NCI-H2196 (cell line): ENCODE measurements at regions not wholly inside any gene's neighbourhood (a gene's known extent, or its start where the extent isn't known, plus 50 kb on each side); places are given as distances from the start of the nearest gene placed in this dataset.
A peak's percentile ranks its signal among the peaks of the same experiment; 100 is the strongest.
"Not testable (repeated sequence)": the region's sequence is repeated elsewhere in the genome, so short reads cannot be mapped to it uniquely, and the experiment has no call there.

Experiments used
- DNase-seq: peaks from one replicate; lab custom pipeline; 2025; ENCODE audit not compliant: unreplicated experiment; lab: John Stamatoyannopoulos, UW

GRCh38 chr7:96562458-96562857 lies 147.2 kb downstream of the SEM1 start:
- DNase-seq = no peak

- DNase-seq = no peak
These were observed 147.8 kb downstream of the SEM1 start for GRCh38 chr7:96561892-96562291.

- no peak for DNase-seq
These were observed 151.1 kb downstream of the SEM1 start for GRCh38 chr7:96558530-96558929.

GRCh38 chr7:96558093-96558492 lies 151.6 kb downstream of the SEM1 start:
- no peak for DNase-seq

GRCh38 chr7:96557598-96557997 lies 152.0 kb downstream of the SEM1 start:
- not testable (repeated sequence) for DNase-seq

GRCh38 chr7:96548664-96549063 lies 161.0 kb downstream of the SEM1 start:
- DNase-seq = peak; percentile 68

- DNase-seq = peak; percentile 62
These were observed 162.3 kb downstream of the SEM1 start for GRCh38 chr7:96547371-96547811.

GRCh38 chr7:96546426-96546825 lies 163.2 kb downstream of the SEM1 start:
- no peak for DNase-seq

- no peak for DNase-seq
These were observed 170.2 kb downstream of the SEM1 start for GRCh38 chr7:96539471-96539870.

GRCh38 chr7:96538632-96539031 lies 171.0 kb downstream of the SEM1 start:
- DNase-seq = no peak

- DNase-seq = no peak
These were observed 175.4 kb downstream of the SEM1 start for GRCh38 chr7:96534221-96534620.

GRCh38 chr7:96532428-96532935 lies 177.2 kb downstream of the SEM1 start:
- DNase-seq = no peak

GRCh38 chr7:96531331-96531730 lies 178.3 kb downstream of the SEM1 start:
- DNase-seq = no peak

- DNase-seq = no peak
These were observed 178.9 kb downstream of the SEM1 start for GRCh38 chr7:96530786-96531185.

- DNase-seq = no peak
These were observed 182.4 kb downstream of the SEM1 start for GRCh38 chr7:96527133-96527827.

- DNase-seq = no peak
These were observed 183.2 kb downstream of the SEM1 start for GRCh38 chr7:96526496-96526895.

- DNase-seq = no peak
These were observed 188.4 kb downstream of the SEM1 start for GRCh38 chr7:96521068-96521894.

- peak; percentile 54 for DNase-seq
These were observed 186.5 kb upstream of the SLC25A13 start for GRCh38 chr7:96508371-96508770.

GRCh38 chr7:96503597-96503996 lies 181.7 kb upstream of the SLC25A13 start:
- no peak for DNase-seq

GRCh38 chr7:96501318-96501717 lies 179.4 kb upstream of the SLC25A13 start:
- no peak for DNase-seq

GRCh38 chr7:96499532-96499931 lies 177.6 kb upstream of the SLC25A13 start:
- DNase-seq = no peak

GRCh38 chr7:96497567-96497966 lies 175.7 kb upstream of the SLC25A13 start:
- DNase-seq = no peak
